NOMO-1 (cell line): ENCODE measurements at regions not wholly inside any gene's neighbourhood (a gene's known extent, or its start where the extent isn't known, plus 50 kb on each side); places are given as distances from the start of the nearest gene placed in this dataset.
A peak's percentile ranks its signal among the peaks of the same experiment; 100 is the strongest.
"Not testable (repeated sequence)": the region's sequence is repeated elsewhere in the genome, so short reads cannot be mapped to it uniquely, and the experiment has no call there.

ENCODE experiments used
- DNase-seq, 2 experiments: peaks; one replicate each; lab custom pipeline; 2025; ENCODE audit not compliant: unreplicated experiment in 2 of 2; lab: John Stamatoyannopoulos, UW

GRCh38 chr2:235212501-235213158, 260.8 kb downstream of the SH3BP4 start:
- no peak for DNase-seq

DNA sequence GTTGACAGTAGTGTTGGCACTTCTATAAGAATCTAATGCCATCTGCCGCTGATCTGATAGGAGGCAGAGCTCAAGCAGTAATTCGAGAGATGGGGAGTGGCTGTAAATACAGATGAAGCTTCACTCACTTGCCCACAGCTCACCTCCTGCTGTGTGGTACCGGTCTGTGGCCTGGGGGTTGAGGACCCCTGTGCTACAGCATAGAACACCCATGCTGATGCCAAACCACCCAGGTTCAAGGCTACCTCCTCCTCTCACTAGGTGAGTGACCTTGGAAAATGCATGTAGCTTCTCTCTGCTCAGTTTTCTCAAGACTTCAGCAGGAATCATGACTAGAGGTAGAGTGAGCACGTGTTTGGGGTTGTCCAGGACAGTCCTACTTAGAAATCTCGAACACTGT, 263.4 kb downstream of the SH3BP4 start:
- no peak for DNase-seq

DNA sequence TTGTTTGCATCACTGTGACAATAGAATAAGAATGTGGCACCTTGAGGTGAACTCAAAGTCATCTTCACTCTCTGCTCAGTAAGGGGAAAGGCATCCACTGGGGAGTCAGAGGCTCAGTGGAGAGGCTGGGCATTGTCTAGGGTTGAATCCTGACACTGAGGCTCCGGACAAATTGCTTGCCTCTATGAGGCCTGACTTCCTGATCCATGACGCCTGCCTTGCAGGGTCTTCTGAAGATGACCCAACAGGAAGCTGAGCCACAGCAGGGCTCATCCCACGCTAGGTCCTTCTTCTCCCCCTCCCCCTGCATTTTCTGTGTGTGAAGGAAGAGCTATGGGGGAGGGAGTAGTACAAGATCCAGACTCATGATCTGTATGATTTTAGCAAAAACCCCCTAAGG, 265.1 kb downstream of the SH3BP4 start:
- DNase-seq: no peak

GRCh38 chr2:235217846-235218245, 266.0 kb downstream of the SH3BP4 start:
- DNase-seq: no peak

- DNase-seq: peak; percentile 10 to 58
Measured at GRCh38 chr2:235218486-235218907, 266.7 kb downstream of the SH3BP4 start.

DNA sequence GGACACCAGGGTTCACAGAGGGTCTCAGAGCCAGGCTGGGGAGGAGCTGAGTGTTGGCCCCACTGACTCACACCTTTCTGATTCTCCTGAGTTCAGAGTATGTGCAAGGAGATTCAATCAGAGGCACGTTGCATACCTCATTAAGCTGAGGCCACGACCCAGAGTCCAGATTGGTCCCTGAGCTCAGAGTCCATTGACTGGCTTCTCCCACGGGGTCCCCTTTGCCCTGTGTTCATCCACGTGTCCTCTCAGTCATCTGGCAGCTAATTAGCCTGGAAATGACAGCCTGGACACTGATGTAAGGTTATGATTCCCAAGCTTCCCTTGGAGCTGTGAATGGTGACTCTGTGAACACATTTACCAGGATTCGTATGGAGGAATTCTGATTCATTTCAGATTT, 267.2 kb downstream of the SH3BP4 start:
- no peak for DNase-seq

GRCh38 chr2:235220331-235220730, 268.5 kb downstream of the SH3BP4 start:
- no peak for DNase-seq

DNA sequence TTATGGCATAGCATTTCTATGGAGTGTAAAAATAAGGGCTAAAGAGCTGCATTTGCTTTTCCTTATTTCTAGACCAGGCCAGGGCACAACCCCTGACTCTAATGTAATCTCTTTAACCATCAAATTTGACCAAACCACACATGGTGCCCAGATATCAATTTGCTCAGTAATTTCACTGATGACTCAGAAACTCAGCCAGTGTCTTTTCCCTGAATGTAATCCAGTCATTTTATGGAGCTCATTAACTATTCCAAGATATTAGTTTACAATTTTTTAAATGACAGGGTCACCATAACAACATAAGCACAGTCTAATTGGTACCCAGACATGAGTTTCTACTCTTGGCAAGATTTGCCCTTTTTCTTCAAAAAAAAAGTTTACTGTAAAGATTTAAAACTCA, 270.8 kb upstream of the AGAP1 start:
- DNase-seq: no peak

DNA sequence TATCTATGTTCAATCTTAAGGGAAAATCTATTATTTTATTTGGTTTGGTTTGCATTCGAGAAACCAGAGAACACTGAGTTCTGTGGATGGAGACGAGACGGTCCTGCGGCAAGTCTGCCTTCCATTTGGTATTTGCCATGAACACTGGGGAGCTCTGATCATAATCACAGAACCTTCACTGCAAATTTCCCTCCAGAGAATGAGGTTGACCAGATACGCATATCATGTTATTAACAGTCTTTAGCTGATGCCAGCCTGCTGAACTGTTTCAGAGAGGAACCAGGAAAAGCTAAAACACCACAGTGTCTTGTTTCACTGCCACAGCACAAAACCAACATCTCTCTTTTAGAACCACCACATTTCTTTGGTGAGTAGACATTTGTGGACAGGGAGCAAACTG, 269.4 kb upstream of the AGAP1 start:
- no peak for DNase-seq

- DNase-seq: no peak
Measured at GRCh38 chr2:235225261-235225660, 268.6 kb upstream of the AGAP1 start.

DNA sequence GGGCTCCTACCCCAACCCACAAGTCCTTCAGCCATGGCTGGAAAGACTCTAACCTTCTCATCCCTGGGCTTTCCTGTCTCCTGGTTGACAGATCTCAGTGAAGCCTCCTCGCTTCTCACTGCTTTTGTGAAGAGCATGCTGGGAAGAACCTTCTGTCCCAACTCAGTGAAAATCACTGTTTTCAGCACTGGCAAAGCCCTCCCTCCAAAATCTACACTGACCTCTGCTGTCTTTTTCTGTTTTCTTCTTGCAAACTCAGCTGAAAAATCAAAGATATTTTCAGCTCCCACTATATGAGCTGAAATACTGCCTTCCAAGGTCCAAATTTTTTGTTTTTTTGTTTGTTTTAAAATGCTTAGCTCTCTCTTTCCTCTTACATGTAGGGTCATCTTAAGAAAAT, 266.3 kb upstream of the AGAP1 start:
- DNase-seq: no peak

- DNase-seq: not testable (repeated sequence)
Measured at GRCh38 chr2:235228422-235228821, 265.4 kb upstream of the AGAP1 start.

DNA sequence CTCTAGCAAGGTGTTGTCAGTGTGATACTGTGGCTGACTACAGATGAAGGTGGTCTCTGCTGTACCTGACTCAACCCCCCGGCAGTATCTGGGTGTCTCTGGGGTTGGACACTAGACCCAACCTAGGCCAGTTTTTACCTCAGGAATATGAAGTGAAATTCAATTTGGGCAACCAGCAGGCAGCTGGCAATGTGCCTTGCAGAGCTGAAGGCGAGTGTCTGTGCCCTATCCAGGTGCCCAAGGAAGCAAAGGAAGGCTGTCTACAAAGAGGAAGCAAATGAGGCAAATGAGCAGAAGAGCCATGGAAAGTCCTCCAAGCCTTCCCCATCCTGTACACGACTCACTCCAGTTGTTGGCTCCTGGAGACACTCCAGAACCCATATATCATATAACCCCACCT, 264.6 kb upstream of the AGAP1 start:
- no peak for DNase-seq

DNA sequence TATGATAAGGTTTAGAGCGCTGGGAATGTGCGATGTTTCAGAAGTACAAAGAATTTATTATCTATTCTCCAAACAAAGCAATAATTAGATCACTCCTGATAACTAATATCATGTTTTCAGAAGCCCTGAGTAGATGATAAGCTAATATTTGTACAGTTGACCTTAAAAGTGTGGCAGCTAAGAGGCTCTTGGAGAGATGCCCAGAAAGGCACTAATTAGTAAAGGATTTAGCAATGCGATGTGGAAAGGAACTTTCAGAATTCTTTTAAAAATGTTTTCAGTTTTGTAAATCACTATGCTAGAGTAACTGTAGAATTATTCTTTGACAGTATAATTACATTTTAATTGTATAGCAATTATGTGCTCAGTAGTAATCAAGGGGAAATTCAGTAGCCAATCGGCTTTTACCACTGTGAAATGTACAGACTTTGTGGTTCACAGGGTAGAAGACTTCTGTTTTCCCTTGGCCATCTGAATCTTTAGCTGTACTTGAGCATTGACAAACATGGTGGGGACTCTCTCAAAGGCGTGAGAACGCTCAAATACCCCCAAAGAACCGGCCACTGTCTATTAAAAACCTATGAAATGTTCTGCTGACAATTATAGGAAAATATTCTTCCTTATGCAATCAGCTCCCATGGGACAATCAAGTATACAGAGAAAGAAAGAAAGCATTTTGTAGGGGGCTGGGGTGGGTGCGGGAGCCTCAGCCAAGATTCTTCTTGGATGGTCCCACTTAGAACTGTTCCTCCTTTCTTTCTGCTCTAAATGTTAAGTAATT, 262.8 kb upstream of the AGAP1 start:
- peak in 1 of 2 experiments; percentile 10 for DNase-seq

DNA sequence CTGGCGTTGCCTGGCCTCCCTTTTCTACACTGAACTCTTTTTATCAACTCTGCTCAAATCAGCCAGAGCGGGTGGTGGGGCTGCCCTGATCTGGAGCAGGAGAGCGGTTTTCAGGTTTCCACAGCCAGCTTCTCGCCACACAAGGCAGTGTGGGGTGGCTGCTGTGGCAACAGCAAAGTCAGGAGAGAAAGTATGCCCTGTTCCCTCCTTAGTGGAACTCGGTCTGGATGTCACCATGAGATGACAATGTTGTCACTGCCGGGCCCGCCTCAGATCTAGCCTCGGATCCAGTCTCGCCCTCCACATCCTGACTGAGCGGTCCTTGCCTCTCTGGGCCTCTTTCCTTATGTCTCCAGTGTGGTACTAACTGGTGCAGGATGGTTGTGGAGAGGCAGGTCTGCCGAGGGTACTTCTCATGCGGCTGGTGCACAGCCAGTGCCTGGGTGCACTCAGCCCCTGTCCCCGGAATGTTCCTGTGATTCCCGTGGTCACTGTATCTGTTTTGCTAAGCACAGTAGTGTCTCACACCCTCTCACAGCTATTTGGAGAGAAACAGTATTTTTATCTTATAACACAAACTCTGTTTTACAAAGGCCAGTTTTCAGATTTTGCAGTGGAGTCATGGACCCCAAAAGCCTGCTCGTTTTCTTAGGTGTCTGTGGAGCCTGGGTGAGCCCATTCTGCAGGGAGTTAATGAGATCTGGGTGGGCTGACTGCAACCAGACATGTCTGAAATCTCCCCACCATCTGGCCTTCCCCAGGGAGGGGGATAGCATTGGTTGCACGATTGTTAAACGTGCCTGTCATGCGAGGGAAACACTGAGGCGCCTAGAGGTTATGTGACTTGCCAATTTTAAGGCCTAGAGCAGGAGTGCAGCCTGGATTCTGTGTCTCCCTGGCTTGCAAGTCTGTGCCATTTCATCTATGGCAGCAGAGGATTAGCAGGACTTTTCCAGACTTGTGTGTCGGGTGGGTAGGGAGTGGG, 261.1 kb upstream of the AGAP1 start:
- DNase-seq: no peak

- no peak for DNase-seq
Measured at GRCh38 chr2:235234736-235235135, 259.1 kb upstream of the AGAP1 start.

GRCh38 chr2:235235977-235236767, 257.7 kb upstream of the AGAP1 start:
- DNase-seq: no peak

DNA sequence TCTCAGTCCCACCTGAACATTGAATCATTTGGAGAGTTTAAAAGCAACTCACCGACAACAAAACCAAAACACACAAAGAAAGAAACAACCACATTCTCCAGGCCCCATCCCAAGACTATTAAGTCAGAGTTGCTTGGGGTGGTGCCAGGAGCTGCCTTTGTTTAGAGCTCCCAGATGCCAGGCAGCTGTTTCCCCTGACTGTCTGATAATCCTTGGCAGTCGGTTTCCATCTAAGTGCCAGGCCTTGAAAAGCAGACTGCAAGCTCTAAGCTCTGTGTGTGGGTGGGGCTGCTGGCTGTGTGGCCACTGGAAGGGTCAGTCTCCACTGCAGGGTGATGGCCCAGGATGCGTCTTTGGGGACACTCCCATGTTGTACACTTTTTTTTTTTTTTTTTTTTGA, 255.3 kb upstream of the AGAP1 start:
- DNase-seq: no peak

DNA sequence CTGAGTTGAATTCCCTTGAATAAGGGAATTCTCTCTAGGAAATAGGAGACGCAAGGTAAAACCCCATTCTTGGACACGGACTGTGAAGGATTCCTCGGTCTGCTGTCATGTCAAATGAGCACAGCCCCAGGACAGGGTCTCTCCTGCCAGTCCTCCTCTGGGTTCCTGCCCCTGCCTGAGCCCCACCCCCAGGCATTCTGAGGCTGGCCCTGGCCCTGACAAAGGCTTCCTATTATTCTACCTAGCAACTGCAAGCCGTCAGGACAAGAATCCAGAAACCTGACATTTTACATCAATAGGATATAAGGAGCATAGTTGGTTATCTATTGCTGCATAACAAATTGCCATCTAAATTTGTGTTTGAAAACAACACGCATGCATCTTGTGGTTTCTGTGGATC, 253.3 kb upstream of the AGAP1 start:
- DNase-seq: no peak
